ENCODE measurements at regions not wholly inside any gene's neighbourhood (a gene's known extent, or its start where the extent isn't known, plus 50 kb on each side); places are given as distances from the start of the nearest gene placed in this dataset.

- no peaks in the 10 kb centered on the region for H3K9me2 ChIP-seq (replicated peaks; ENCODE audit: low read depth, low read length)
- H3K27me3 ChIP-seq (ENCODE audit: insufficient read depth, low read length, poor library complexity, severe bottlenecking): no peaks in the 10 kb centered on the region
- no peaks in the 10 kb centered on the region for H3K79me2 ChIP-seq (ENCODE audit: insufficient read depth, low read length)
- no peak overlapping the region for H3K9ac ChIP-seq (ENCODE audit: low read depth, low read length, poor library complexity, severe bottlenecking)
- no peak for TF ChIP-seq EZH2phosphoT487 (IDR thresholded peaks at IDR 0.05; ENCODE audit: borderline replicate concordance)
- TF ChIP-seq, protein P1, sequence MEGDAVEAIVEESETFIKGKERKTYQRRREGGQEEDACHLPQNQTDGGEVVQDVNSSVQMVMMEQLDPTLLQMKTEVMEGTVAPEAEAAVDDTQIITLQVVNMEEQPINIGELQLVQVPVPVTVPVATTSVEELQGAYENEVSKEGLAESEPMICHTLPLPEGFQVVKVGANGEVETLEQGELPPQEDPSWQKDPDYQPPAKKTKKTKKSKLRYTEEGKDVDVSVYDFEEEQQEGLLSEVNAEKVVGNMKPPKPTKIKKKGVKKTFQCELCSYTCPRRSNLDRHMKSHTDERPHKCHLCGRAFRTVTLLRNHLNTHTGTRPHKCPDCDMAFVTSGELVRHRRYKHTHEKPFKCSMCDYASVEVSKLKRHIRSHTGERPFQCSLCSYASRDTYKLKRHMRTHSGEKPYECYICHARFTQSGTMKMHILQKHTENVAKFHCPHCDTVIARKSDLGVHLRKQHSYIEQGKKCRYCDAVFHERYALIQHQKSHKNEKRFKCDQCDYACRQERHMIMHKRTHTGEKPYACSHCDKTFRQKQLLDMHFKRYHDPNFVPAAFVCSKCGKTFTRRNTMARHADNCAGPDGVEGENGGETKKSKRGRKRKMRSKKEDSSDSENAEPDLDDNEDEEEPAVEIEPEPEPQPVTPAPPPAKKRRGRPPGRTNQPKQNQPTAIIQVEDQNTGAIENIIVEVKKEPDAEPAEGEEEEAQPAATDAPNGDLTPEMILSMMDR (conservative IDR thresholded peaks at IDR 0.05; ENCODE audit: low read length): no peak
- H3K4me3 ChIP-seq (ENCODE audit: low read length, poor library complexity, severe bottlenecking): no peak overlapping the region
- H4K20me1 ChIP-seq (ENCODE audit: insufficient read depth, low read length, poor library complexity, severe bottlenecking): no peaks in the 10 kb centered on the region
- H3K9me3 ChIP-seq (ENCODE audit: insufficient read depth, low read depth, low read length): no peaks in the 10 kb centered on the region
- H3K4me2 ChIP-seq (ENCODE audit: low read depth, low read length, poor library complexity, severe bottlenecking): no peak overlapping the region
- H3K4me1 ChIP-seq (ENCODE audit: insufficient read depth, low read length, poor library complexity, severe bottlenecking): no peaks in the 10 kb centered on the region
- no peaks in the 10 kb centered on the region for H3K36me3 ChIP-seq (ENCODE audit: insufficient read depth, low read length)
- no peaks in the 10 kb centered on the region for H3F3A ChIP-seq (ENCODE audit: low read depth)
- no peak overlapping the region; the same call in 1 of the 2 replicates for H2AFZ ChIP-seq (ENCODE audit: low read length)
Observed at GRCh38 chr4:73681776-73682175, 58.6 kb upstream of the CXCL8 start.

- Histone ChIP-seq H4K20me1 (ENCODE audit: insufficient read depth, low read length, poor library complexity, severe bottlenecking) (no peaks in the 10 kb centered on the region), H3K9ac (ENCODE audit: low read depth, low read length, poor library complexity, severe bottlenecking) (no peak overlapping the region), H3K4me2 (ENCODE audit: low read depth, low read length, poor library complexity, severe bottlenecking) (no peak overlapping the region), H3K4me1 (ENCODE audit: insufficient read depth, low read length, poor library complexity, severe bottlenecking) (no peaks in the 10 kb centered on the region), H3K9me2 (replicated peaks; ENCODE audit: low read depth, low read length) (no peaks in the 10 kb centered on the region), H3F3A (ENCODE audit: low read depth) (no peaks in the 10 kb centered on the region), H3K36me3 (ENCODE audit: insufficient read depth, low read length) (no peaks in the 10 kb centered on the region), H3K4me3 (ENCODE audit: low read length, poor library complexity, severe bottlenecking) (no peak overlapping the region), H3K79me2 (ENCODE audit: insufficient read depth, low read length) (no peaks in the 10 kb centered on the region), H3K27me3 (ENCODE audit: insufficient read depth, low read length, poor library complexity, severe bottlenecking) (no peaks in the 10 kb centered on the region), H3K9me3 (ENCODE audit: insufficient read depth, low read depth, low read length) (no peaks in the 10 kb centered on the region), H2AFZ (ENCODE audit: low read length) (no peak overlapping the region)
- TF ChIP-seq, protein P1 (conservative IDR thresholded peaks at IDR 0.05; ENCODE audit: low read length): no peak
Observed at GRCh38 chr4:73682508-73682907, 57.9 kb upstream of the CXCL8 start.

DNA sequence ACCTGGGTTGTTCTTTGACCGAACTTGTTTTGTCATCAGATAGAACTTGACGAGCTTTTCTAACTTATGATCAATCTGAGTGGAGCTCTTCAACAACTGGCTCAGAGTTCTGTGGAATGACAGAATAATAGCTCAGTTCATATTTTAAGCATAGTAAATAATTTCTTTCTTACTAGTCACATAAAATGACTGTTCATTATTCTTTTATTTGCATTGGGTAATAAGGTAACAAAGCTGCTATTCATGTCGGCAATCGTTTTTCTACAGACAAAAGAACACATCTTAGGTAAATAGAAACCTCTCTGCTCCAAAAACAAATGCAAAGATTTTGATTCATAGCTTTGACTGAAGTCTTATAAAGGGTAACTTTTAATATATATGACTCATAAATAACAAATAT, 57.3 kb upstream of the CXCL8 start:
- no peak overlapping the region for H3K9ac ChIP-seq (ENCODE audit: low read depth, low read length, poor library complexity, severe bottlenecking)
- no peaks in the 10 kb centered on the region for H3F3A ChIP-seq (ENCODE audit: low read depth)
- no peaks in the 10 kb centered on the region for H3K9me3 ChIP-seq (ENCODE audit: insufficient read depth, low read depth, low read length)
- H3K36me3 ChIP-seq (ENCODE audit: insufficient read depth, low read length): no peaks in the 10 kb centered on the region
- no peak overlapping the region for H3K4me3 ChIP-seq (ENCODE audit: low read length, poor library complexity, severe bottlenecking)
- no peaks in the 10 kb centered on the region for H3K79me2 ChIP-seq (ENCODE audit: insufficient read depth, low read length)
- TF ChIP-seq, protein P1 (conservative IDR thresholded peaks at IDR 0.05; ENCODE audit: low read length): no peak
- TF ChIP-seq EZH2phosphoT487 (IDR thresholded peaks at IDR 0.05; ENCODE audit: borderline replicate concordance): no peak
- no peaks in the 10 kb centered on the region for H3K4me1 ChIP-seq (ENCODE audit: insufficient read depth, low read length, poor library complexity, severe bottlenecking)
- no peaks in the 10 kb centered on the region for H3K27me3 ChIP-seq (ENCODE audit: insufficient read depth, low read length, poor library complexity, severe bottlenecking)
- no peak overlapping the region for H3K4me2 ChIP-seq (ENCODE audit: low read depth, low read length, poor library complexity, severe bottlenecking)
- H3K9me2 ChIP-seq (replicated peaks; ENCODE audit: low read depth, low read length): no peaks in the 10 kb centered on the region
- H2AFZ ChIP-seq (ENCODE audit: low read length): no peak overlapping the region
- H4K20me1 ChIP-seq (ENCODE audit: insufficient read depth, low read length, poor library complexity, severe bottlenecking): no peaks in the 10 kb centered on the region

All from Loucy (cell line).